ENCODE measurements at regions not wholly inside any gene's neighbourhood (a gene's known extent, or its start where the extent isn't known, plus 50 kb on each side); places are given as distances from the start of the nearest gene placed in this dataset.

- DNase-seq: no peak
- H3K27ac ChIP-seq (ENCODE audit: low read depth in 1 of 2, low read length in 1 of 2): no peak overlapping the region
Observed at GRCh38 chr10:78532480-78533042, 498.9 kb downstream of the RPS24 start.

DNA sequence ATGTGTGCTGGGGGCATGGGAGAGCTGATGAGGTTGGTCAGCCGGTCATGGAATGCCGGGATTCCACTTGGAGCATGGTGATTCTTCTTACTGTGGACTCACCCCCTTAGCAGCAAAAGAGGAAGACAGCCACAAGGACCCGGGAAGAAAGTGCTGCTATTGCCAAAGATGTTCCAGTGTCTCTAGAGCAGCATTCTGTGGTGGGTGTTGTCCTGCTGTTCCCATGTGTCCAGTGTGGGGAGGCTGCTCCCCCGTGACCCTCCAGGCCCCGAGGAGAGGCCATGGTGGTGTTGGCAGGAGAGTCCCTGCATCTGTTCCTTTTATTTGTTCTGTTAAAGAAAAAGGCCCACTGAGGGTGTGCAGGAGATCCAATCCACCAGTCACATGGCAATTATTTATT lies 499.4 kb downstream of the RPS24 start:
- no peaks in the 10 kb centered on the region for H3K36me3 ChIP-seq (ENCODE audit: control insufficient read depth in 4 of 4, insufficient read depth in 4 of 4, low read length in 4 of 4)
- no peak for TF ChIP-seq CTCF (IDR thresholded peaks at IDR 0.05; ENCODE audit: control extremely low read depth, extremely low read depth)
- ATAC-seq (ENCODE audit: insufficient read depth, low FRiP score): no peak
- no peak overlapping the region for H3K4me3 ChIP-seq
- no peaks in the 10 kb centered on the region for H3K27me3 ChIP-seq (ENCODE audit: control insufficient read depth in 3 of 3, insufficient read depth in 3 of 3, low read length in 2 of 3)
- 65 to 70% methylated on average over 5 of the region's 5 CpGs for WGBS, 2 donors
- no peak for DNase-seq
- H3K4me1 ChIP-seq (ENCODE audit: control insufficient read depth in 5 of 5, insufficient read depth in 5 of 5, low read length in 5 of 5): peaks cover 0 to 16% (median 6%) of the 10 kb centered on the region in 5 donors
- H3K27ac ChIP-seq (ENCODE audit: low read depth in 1 of 2, low read length in 1 of 2): no peak overlapping the region
- no peaks in the 10 kb centered on the region for H3K9me3 ChIP-seq (ENCODE audit: control insufficient read depth in 4 of 4, insufficient read depth in 3 of 4, low read length in 3 of 4)
- H3K9ac ChIP-seq (ENCODE audit: insufficient read depth in 1 of 2, low read length in 2 of 2): no peak overlapping the region

More at GRCh38 chr10:78532480-78533042, 498.9 kb downstream of the RPS24 start:
- H3K4me1 ChIP-seq (ENCODE audit: control insufficient read depth in 5 of 5, insufficient read depth in 5 of 5, low read length in 5 of 5): peaks cover 0 to 16% (median 6%) of the 10 kb centered on the region in 5 donors
- WGBS, 2 donors: 54 to 67% methylated on average over 3 of the region's 3 CpGs
- no peak for TF ChIP-seq CTCF (IDR thresholded peaks at IDR 0.05; ENCODE audit: control extremely low read depth, extremely low read depth)
- H3K9me3 ChIP-seq (ENCODE audit: control insufficient read depth in 4 of 4, insufficient read depth in 3 of 4, low read length in 3 of 4): no peaks in the 10 kb centered on the region
- no peaks in the 10 kb centered on the region for H3K36me3 ChIP-seq (ENCODE audit: control insufficient read depth in 4 of 4, insufficient read depth in 4 of 4, low read length in 4 of 4)
- H3K4me3 ChIP-seq: no peak overlapping the region
- H3K27me3 ChIP-seq (ENCODE audit: control insufficient read depth in 3 of 3, insufficient read depth in 3 of 3, low read length in 2 of 3): no peaks in the 10 kb centered on the region
- H3K9ac ChIP-seq (ENCODE audit: insufficient read depth in 1 of 2, low read length in 2 of 2): no peak overlapping the region
- no peak for ATAC-seq (ENCODE audit: insufficient read depth, low FRiP score)

GRCh38 chr10:78533776-78534175 lies 500.1 kb downstream of the RPS24 start:
- TF ChIP-seq CTCF (IDR thresholded peaks at IDR 0.05; ENCODE audit: control extremely low read depth, extremely low read depth): no peak
- Histone ChIP-seq H3K9me3 (ENCODE audit: control insufficient read depth in 4 of 4, insufficient read depth in 3 of 4, low read length in 3 of 4) (no peaks in the 10 kb centered on the region), H3K27ac (ENCODE audit: low read depth in 1 of 2, low read length in 1 of 2) (no peak overlapping the region), H3K36me3 (ENCODE audit: control insufficient read depth in 4 of 4, insufficient read depth in 4 of 4, low read length in 4 of 4) (no peaks in the 10 kb centered on the region), H3K27me3 (ENCODE audit: control insufficient read depth in 3 of 3, insufficient read depth in 3 of 3, low read length in 2 of 3) (no peaks in the 10 kb centered on the region), H3K4me3 (no peak overlapping the region), H3K9ac (ENCODE audit: insufficient read depth in 1 of 2, low read length in 2 of 2) (no peak overlapping the region), H3K4me1 (ENCODE audit: control insufficient read depth in 5 of 5, insufficient read depth in 5 of 5, low read length in 5 of 5) (peaks cover 0 to 17% (median 6%) of the 10 kb centered on the region in 5 donors)
- no peak for ATAC-seq (ENCODE audit: insufficient read depth, low FRiP score)
- DNase-seq: no peak
- 88 to 94% methylated on average over 5 of the region's 5 CpGs for WGBS, 2 donors

GRCh38 chr10:78535716-78536218 lies 502.1 kb downstream of the RPS24 start:
- no peak for TF ChIP-seq CTCF (IDR thresholded peaks at IDR 0.05; ENCODE audit: control extremely low read depth, extremely low read depth)
- H3K27ac ChIP-seq (ENCODE audit: low read depth in 1 of 2, low read length in 1 of 2): no peak overlapping the region
- H3K4me3 ChIP-seq: no peak overlapping the region
- 82 to 93% methylated on average over 4 of the region's 4 CpGs for WGBS, 2 donors
- H3K4me1 ChIP-seq (ENCODE audit: control insufficient read depth in 5 of 5, insufficient read depth in 5 of 5, low read length in 5 of 5): peaks cover 0 to 35% (median 12%) of the 10 kb centered on the region in 5 donors
- peaks cover 0 to 2% (median 0%) of the 10 kb centered on the region in 4 donors for H3K9me3 ChIP-seq (ENCODE audit: control insufficient read depth in 4 of 4, insufficient read depth in 3 of 4, low read length in 3 of 4)
- H3K36me3 ChIP-seq (ENCODE audit: control insufficient read depth in 4 of 4, insufficient read depth in 4 of 4, low read length in 4 of 4): no peaks in the 10 kb centered on the region
- H3K9ac ChIP-seq (ENCODE audit: insufficient read depth in 1 of 2, low read length in 2 of 2): no peak overlapping the region
- ATAC-seq (ENCODE audit: insufficient read depth, low FRiP score): no peak
- no peaks in the 10 kb centered on the region for H3K27me3 ChIP-seq (ENCODE audit: control insufficient read depth in 3 of 3, insufficient read depth in 3 of 3, low read length in 2 of 3)
- DNase-seq: no peak

Data from lung (tissue), 11 donors.